Hepatocyte (in vitro differentiated cells): ENCODE measurements at regions not wholly inside any gene's neighbourhood (a gene's known extent, or its start where the extent isn't known, plus 50 kb on each side); places are given as distances from the start of the nearest gene placed in this dataset.

Source experiments
- DNase-seq: peaks from one replicate; pipeline ENCODE4 v3.0.0-alpha.2; 2016; ENCODE audit warnings: low spot score
- H2AFZ ChIP-seq: fragments of 200-600 bp; sonication (generic); 2 replicates; pipeline ENCODE4 v1.6.0; 2016; ENCODE audit warnings: antibody characterized with exemption, mild to moderate bottlenecking
- H3K27ac ChIP-seq: fragments of 200-600 bp; sonication (generic); 2 replicates; pipeline ENCODE4 v1.5.1; 2016; ENCODE audit warnings: mild to moderate bottlenecking
- H3K27me3 ChIP-seq: fragments of 200-600 bp; sonication (generic); 2 replicates; pipeline ENCODE4 v1.6.1; 2016
- H3K36me3 ChIP-seq: fragments of 200-600 bp; sonication (generic); replicated peaks from 2 replicates; pipeline ENCODE4 v1.5.1; 2016; ENCODE audit warnings: low read depth; ENCODE audit not compliant: insufficient read depth
- H3K4me1 ChIP-seq: fragments of 200-600 bp; sonication (generic); 2 replicates; pipeline ENCODE4 v1.5.1; 2016; ENCODE audit warnings: mild to moderate bottlenecking, moderate library complexity; ENCODE audit not compliant: insufficient read depth
- H3K4me2 ChIP-seq: fragments of 200-600 bp; sonication (generic); 2 replicates; pipeline ENCODE4 v1.6.0; 2016
- H3K4me3 ChIP-seq: fragments of 200-600 bp; sonication (generic); 2 replicates; pipeline ENCODE4 v1.5.1; 2016; ENCODE audit warnings: mild to moderate bottlenecking
- H3K79me2 ChIP-seq: fragments of 200-600 bp; sonication (generic); 2 replicates; pipeline ENCODE4 v1.6.0; 2017; ENCODE audit warnings: mild to moderate bottlenecking
- H3K9me2 ChIP-seq: fragments of 200-600 bp; sonication (generic); replicated peaks from 2 replicates; pipeline ENCODE4 v1.6.0; 2017; ENCODE audit warnings: mild to moderate bottlenecking; ENCODE audit not compliant: insufficient read depth
- H3K9me3 ChIP-seq: fragments of 200-600 bp; sonication (generic); 2 replicates; pipeline ENCODE4 v1.5.1; 2016; ENCODE audit warnings: low read depth, mild to moderate bottlenecking
- H4K20me1 ChIP-seq: fragments of 200-600 bp; sonication (generic); 2 replicates; pipeline ENCODE4 v1.6.0; 2016; ENCODE audit warnings: mild to moderate bottlenecking; ENCODE audit not compliant: insufficient read depth, poor library complexity, severe bottlenecking
- CTCF ChIP-seq: fragments of 200-600 bp; sonication (generic); IDR thresholded peaks from 2 replicates; pipeline ENCODE4 v1.5.1; 2016; ENCODE audit warnings: antibody characterized with exemption, mild to moderate bottlenecking; ENCODE audit not compliant: poor library complexity
- EZH2 ChIP-seq: fragments of 200-600 bp; sonication (generic); IDR thresholded peaks from 2 replicates; pipeline ENCODE4 v1.6.1; 2016; ENCODE audit warnings: antibody characterized with exemption, mild to moderate bottlenecking, borderline replicate concordance
- EZH2phosphoT487 ChIP-seq: fragments of 200-600 bp; sonication (generic); IDR thresholded peaks from one replicate; pipeline ENCODE4 v1.6.1; 2018; ENCODE audit warnings: antibody characterized with exemption, mild to moderate bottlenecking, low read depth, moderate library complexity; ENCODE audit not compliant: unreplicated experiment, severe bottlenecking
- WGBS: methylation state at CpG from one replicate; pipeline ENCODE4 v1.1.6; 2016; ENCODE audit warnings: low lambda C conversion rate; ENCODE audit errors: missing lambda C conversion rate; 5-methylcytosine and 5-hydroxymethylcytosine counted together

GRCh38 chr9:26516773-26517343 lies 375.7 kb downstream of the CAAP1 start:
- no peaks in the 10 kb centered on the region for H3K4me1 ChIP-seq
- H3K4me2 ChIP-seq = no peak overlapping the region
- TF ChIP-seq CTCF (no peak), EZH2 (no peak), EZH2phosphoT487 (no peak)
- H3K79me2 ChIP-seq = no peaks in the 10 kb centered on the region
- no peak for DNase-seq
- no peaks in the 10 kb centered on the region for H3K27me3 ChIP-seq
- no peak overlapping the region for H3K27ac ChIP-seq
- WGBS = 74% methylated on average over 1 of the region's 1 CpG
- no peaks in the 10 kb centered on the region for H3K9me2 ChIP-seq
- no peak overlapping the region for H3K4me3 ChIP-seq
- H3K9me3 ChIP-seq = no peaks in the 10 kb centered on the region
- no peak overlapping the region for H2AFZ ChIP-seq
- H4K20me1 ChIP-seq = no peaks in the 10 kb centered on the region
- H3K36me3 ChIP-seq = no peaks in the 10 kb centered on the region

GRCh38 chr9:26513730-26514129 lies 378.9 kb downstream of the CAAP1 start:
- no peaks in the 10 kb centered on the region for H3K9me2 ChIP-seq
- H4K20me1 ChIP-seq = no peaks in the 10 kb centered on the region
- no peak for DNase-seq
- no peaks in the 10 kb centered on the region for H3K79me2 ChIP-seq
- no peaks in the 10 kb centered on the region for H3K27me3 ChIP-seq
- TF ChIP-seq EZH2phosphoT487 = no peak
- no peak for TF ChIP-seq EZH2
- TF ChIP-seq CTCF = no peak
- H3K27ac ChIP-seq = no peak overlapping the region
- no peak overlapping the region for H3K4me2 ChIP-seq
- no peaks in the 10 kb centered on the region for H3K4me1 ChIP-seq
- 86% methylated on average over 4 of the region's 4 CpGs for WGBS
- H3K4me3 ChIP-seq = no peak overlapping the region
- no peaks in the 10 kb centered on the region for H3K9me3 ChIP-seq
- H3K36me3 ChIP-seq = no peaks in the 10 kb centered on the region
- H2AFZ ChIP-seq = no peak overlapping the region

- Histone ChIP-seq H3K27ac (no peak overlapping the region), H3K4me3 (no peak overlapping the region), H3K79me2 (no peaks in the 10 kb centered on the region), H3K4me2 (no peak overlapping the region), H3K27me3 (no peaks in the 10 kb centered on the region), H2AFZ (no peak overlapping the region), H4K20me1 (no peaks in the 10 kb centered on the region), H3K9me3 (no peaks in the 10 kb centered on the region), H3K9me2 (no peaks in the 10 kb centered on the region), H3K4me1 (no peaks in the 10 kb centered on the region), H3K36me3 (no peaks in the 10 kb centered on the region)
- DNase-seq = no peak
- TF ChIP-seq EZH2phosphoT487 = no peak
- no peak for TF ChIP-seq CTCF
- no peak for TF ChIP-seq EZH2
- WGBS = 85% methylated on average over 3 of the region's 3 CpGs
These were observed 382.5 kb downstream of the CAAP1 start for GRCh38 chr9:26510137-26510536.

- H3K4me1 ChIP-seq = no peaks in the 10 kb centered on the region
- DNase-seq = no peak
- H3K27ac ChIP-seq = no peak overlapping the region
- H3K9me3 ChIP-seq = no peaks in the 10 kb centered on the region
- H2AFZ ChIP-seq = no peak overlapping the region
- no peaks in the 10 kb centered on the region for H3K79me2 ChIP-seq
- no peak for TF ChIP-seq CTCF
- no peak for TF ChIP-seq EZH2
- TF ChIP-seq EZH2phosphoT487 = no peak
- WGBS = 88% methylated on average over 3 of the region's 3 CpGs
- no peaks in the 10 kb centered on the region for H3K36me3 ChIP-seq
- H3K27me3 ChIP-seq = no peaks in the 10 kb centered on the region
- H3K4me3 ChIP-seq = no peak overlapping the region
- no peak overlapping the region for H3K4me2 ChIP-seq
- no peaks in the 10 kb centered on the region for H4K20me1 ChIP-seq
- no peaks in the 10 kb centered on the region for H3K9me2 ChIP-seq
These were observed 383.7 kb downstream of the CAAP1 start for GRCh38 chr9:26508897-26509296.
